ENCODE measurements at regions not wholly inside any gene's neighbourhood (a gene's known extent, or its start where the extent isn't known, plus 50 kb on each side); places are given as distances from the start of the nearest gene placed in this dataset.
A peak's percentile ranks its signal among the peaks of the same experiment; 100 is the strongest.

GRCh38 chr5:124663101-124663506 lies 83.3 kb downstream of the ZNF608 start:
- DNase-seq: no peak

GRCh38 chr5:124662181-124662781 lies 84.2 kb downstream of the ZNF608 start:
- peak; percentile 5 to 43 for DNase-seq

- peak; percentile 74 to 90 for DNase-seq
Measured at GRCh38 chr5:124661317-124662141, 84.9 kb downstream of the ZNF608 start.

GRCh38 chr5:124660229-124661093 lies 86.0 kb downstream of the ZNF608 start:
- DNase-seq: no peak

GRCh38 chr5:124659798-124660197 lies 86.6 kb downstream of the ZNF608 start:
- DNase-seq: no peak

GRCh38 chr5:124658867-124659557 lies 87.4 kb downstream of the ZNF608 start:
- no peak for DNase-seq

- peak; percentile 79 to 93 for DNase-seq
Measured at GRCh38 chr5:124655921-124656511, 90.4 kb downstream of the ZNF608 start.

- no peak for DNase-seq
Measured at GRCh38 chr5:124655251-124655917, 91.1 kb downstream of the ZNF608 start.

GRCh38 chr5:124654418-124654817 lies 92.0 kb downstream of the ZNF608 start:
- DNase-seq: no peak

GRCh38 chr5:124653666-124654065 lies 92.8 kb downstream of the ZNF608 start:
- no peak for DNase-seq

- no peak for DNase-seq
Measured at GRCh38 chr5:124652892-124653441, 93.5 kb downstream of the ZNF608 start.

- no peak for DNase-seq
Measured at GRCh38 chr5:124652514-124652819, 94.0 kb downstream of the ZNF608 start.

- DNase-seq: peak; percentile 30 to 80
Measured at GRCh38 chr5:124651663-124652513, 94.6 kb downstream of the ZNF608 start.

GRCh38 chr5:124650951-124651662 lies 95.3 kb downstream of the ZNF608 start:
- DNase-seq: peak in 1 of 2 experiments; percentile 53

GRCh38 chr5:124650147-124650561 lies 96.3 kb downstream of the ZNF608 start:
- DNase-seq: peak; percentile 64 to 78

- peak; percentile 64 to 78 for DNase-seq
Measured at GRCh38 chr5:124649491-124650146, 96.8 kb downstream of the ZNF608 start.

GRCh38 chr5:124648902-124649467 lies 97.5 kb downstream of the ZNF608 start:
- no peak for DNase-seq

- no peak for DNase-seq
Measured at GRCh38 chr5:124647352-124647751, 99.1 kb downstream of the ZNF608 start.

- DNase-seq: no peak
Measured at GRCh38 chr5:124645396-124645795, 101.0 kb downstream of the ZNF608 start.
